Activated CD4-positive, alpha-beta T cell treated with anti-CD3 and anti-CD28 coated beads, Interleukin-10, Interleukin-2, amounts not matched to agents 100 ng/mL and 50 ng/mL, durations not matched to agents 16 hours and 8 hours (primary cell): ENCODE measurements at regions not wholly inside any gene's neighbourhood (a gene's known extent, or its start where the extent isn't known, plus 50 kb on each side); places are given as distances from the start of the nearest gene placed in this dataset.
"Not testable (repeated sequence)": the region's sequence is repeated elsewhere in the genome, so short reads cannot be mapped to it uniquely, and the experiment has no call there.

ENCODE experiments used
- DNase-seq: peaks from one replicate; pipeline ENCODE4 v3.0.0-alpha.2; 2020

GRCh38 chr6:16947375-16948015 lies 154.4 kb upstream of the STMND1 start:
- no peak for DNase-seq

GRCh38 chr6:16944596-16944995 lies 157.3 kb upstream of the STMND1 start:
- no peak for DNase-seq

- no peak for DNase-seq
Observed at GRCh38 chr6:16939839-16940238, 162.0 kb upstream of the STMND1 start.

GRCh38 chr6:16939351-16939750 lies 162.5 kb upstream of the STMND1 start:
- DNase-seq: no peak

- DNase-seq: no peak
Observed at GRCh38 chr6:16936893-16937292, 165.0 kb upstream of the STMND1 start.

GRCh38 chr6:16933961-16934360 lies 167.9 kb upstream of the STMND1 start:
- DNase-seq: no peak

GRCh38 chr6:16933532-16933931 lies 168.3 kb upstream of the STMND1 start:
- no peak for DNase-seq

GRCh38 chr6:16932920-16933319 lies 168.9 kb upstream of the STMND1 start:
- no peak for DNase-seq

- not testable (repeated sequence) for DNase-seq
Observed at GRCh38 chr6:16931079-16931478, 169.8 kb upstream of the ATXN1 start.

GRCh38 chr6:16930432-16930831 lies 169.2 kb upstream of the ATXN1 start:
- no peak for DNase-seq

- DNase-seq: no peak
Observed at GRCh38 chr6:16929809-16930208, 168.5 kb upstream of the ATXN1 start.

- DNase-seq: no peak
Observed at GRCh38 chr6:16928387-16928786, 167.1 kb upstream of the ATXN1 start.

GRCh38 chr6:16927205-16927604 lies 165.9 kb upstream of the ATXN1 start:
- DNase-seq: no peak

GRCh38 chr6:16925461-16925860 lies 164.2 kb upstream of the ATXN1 start:
- DNase-seq: no peak

- DNase-seq: no peak
Observed at GRCh38 chr6:16922282-16922681, 161.0 kb upstream of the ATXN1 start.

- no peak for DNase-seq
Observed at GRCh38 chr6:16921399-16922110, 160.3 kb upstream of the ATXN1 start.

- no peak for DNase-seq
Observed at GRCh38 chr6:16918586-16918985, 157.3 kb upstream of the ATXN1 start.

- no peak for DNase-seq
Observed at GRCh38 chr6:16914184-16914583, 152.9 kb upstream of the ATXN1 start.

GRCh38 chr6:16912756-16913155 lies 151.5 kb upstream of the ATXN1 start:
- no peak for DNase-seq

- DNase-seq: no peak
Observed at GRCh38 chr6:16911088-16911487, 149.8 kb upstream of the ATXN1 start.

- peak; percentile 25 for DNase-seq
Observed at GRCh38 chr6:16909658-16910360, 148.5 kb upstream of the ATXN1 start.

GRCh38 chr6:16907991-16908390 lies 146.7 kb upstream of the ATXN1 start:
- DNase-seq: no peak

- DNase-seq: no peak
Observed at GRCh38 chr6:16904957-16905356, 143.7 kb upstream of the ATXN1 start.

- no peak for DNase-seq
Observed at GRCh38 chr6:16903470-16903869, 142.2 kb upstream of the ATXN1 start.
